OCI-LY3 (cell line): ENCODE measurements at regions not wholly inside any gene's neighbourhood (a gene's known extent, or its start where the extent isn't known, plus 50 kb on each side); places are given as distances from the start of the nearest gene placed in this dataset.

Source experiments
- CTCF ChIP-seq: fragments of 200-600, 300-600 bp; sonication (generic); IDR thresholded peaks from 2 replicates; pipeline ENCODE4 v1.5.1; 2014; ENCODE audit warnings: antibody characterized with exemption, low read length, low read depth
- EZH2phosphoT487 ChIP-seq: fragments of 200-600 bp; shearing (Covaris generic); IDR thresholded peaks from 2 replicates; pipeline ENCODE4 v1.6.1; 2018; ENCODE audit warnings: antibody characterized with exemption, mixed run types, low read depth

GRCh38 chr4:108477527-108478108, 142.8 kb upstream of the RPL34 start:
- no peak for TF ChIP-seq CTCF
- no peak for TF ChIP-seq EZH2phosphoT487
